Occipital lobe (tissue), 1 donor: ENCODE measurements at regions not wholly inside any gene's neighbourhood (a gene's known extent, or its start where the extent isn't known, plus 50 kb on each side); places are given as distances from the start of the nearest gene placed in this dataset.

Experiments used
- DNase-seq: peaks from one replicate; lab custom pipeline; 2025; lab: John Stamatoyannopoulos, UW

GRCh38 chr5:124080256-124080655 lies 568.3 kb downstream of the CSNK1G3 start:
- no peak for DNase-seq

DNA sequence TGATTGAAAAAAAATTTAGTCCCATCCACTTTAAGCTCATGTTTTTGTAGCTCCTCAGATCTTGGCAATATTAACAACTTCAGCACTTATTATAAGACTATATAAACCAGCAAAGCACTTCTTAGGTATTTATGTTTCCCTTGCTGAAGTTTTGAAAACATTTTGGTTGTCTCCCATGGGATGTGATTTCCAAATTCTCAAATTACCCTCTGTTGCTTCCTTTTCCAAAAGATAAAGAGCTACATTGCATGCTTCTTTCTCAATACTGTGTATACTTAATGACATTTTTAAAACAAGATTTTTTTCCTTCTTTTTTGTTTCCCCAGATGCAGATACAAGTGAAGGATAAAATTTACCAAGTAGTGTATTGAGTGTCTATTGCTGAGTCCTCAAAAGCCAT lies 567.1 kb downstream of the CSNK1G3 start:
- no peak for DNase-seq

GRCh38 chr5:124074500-124074899 lies 562.5 kb downstream of the CSNK1G3 start:
- DNase-seq: no peak

GRCh38 chr5:124072570-124072969 lies 560.6 kb downstream of the CSNK1G3 start:
- no peak for DNase-seq

GRCh38 chr5:124071039-124071438 lies 559.1 kb downstream of the CSNK1G3 start:
- no peak for DNase-seq

DNA sequence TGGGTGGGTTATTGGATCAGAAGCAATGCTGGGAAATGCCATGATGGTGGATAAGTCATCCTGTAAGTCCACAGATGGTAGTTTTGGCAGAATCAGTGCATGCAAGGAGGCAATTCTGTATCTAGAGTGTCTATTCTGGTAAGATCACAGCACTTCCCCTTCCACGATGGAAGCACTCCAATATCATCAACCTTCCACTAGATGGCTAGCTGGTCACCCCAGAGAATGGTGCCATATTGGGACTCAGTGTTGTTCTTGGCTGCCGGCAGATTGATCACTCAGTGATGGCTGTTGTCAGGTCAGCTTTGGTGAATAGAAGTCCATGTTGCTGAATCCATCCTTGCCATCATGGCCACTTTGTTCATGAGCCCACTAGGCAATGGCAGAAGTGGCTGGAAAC lies 553.5 kb downstream of the CSNK1G3 start:
- DNase-seq: no peak

DNA sequence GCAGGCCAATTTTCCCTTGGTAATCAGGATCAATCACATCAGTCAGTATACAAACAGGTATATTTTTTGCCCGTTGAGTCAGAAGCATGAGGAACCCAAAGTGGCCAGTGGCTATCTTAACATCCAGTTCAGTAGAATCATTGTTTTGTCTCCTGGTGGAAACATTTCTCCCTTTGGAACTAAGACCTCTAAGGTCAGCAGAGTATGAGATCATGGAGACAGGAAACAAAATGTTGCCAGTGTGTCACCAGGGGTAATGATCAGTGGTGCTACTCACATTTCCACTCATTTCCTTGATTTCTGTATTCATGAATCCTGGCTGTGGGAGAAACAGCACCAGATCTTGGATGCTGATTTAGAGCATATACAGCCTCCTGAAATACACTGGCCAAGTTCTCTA lies 553.0 kb downstream of the CSNK1G3 start:
- DNase-seq: no peak

- DNase-seq: no peak
These were observed 549.7 kb downstream of the CSNK1G3 start for GRCh38 chr5:124061663-124062062.

- DNase-seq: no peak
These were observed 549.1 kb downstream of the CSNK1G3 start for GRCh38 chr5:124061068-124061430.

DNA sequence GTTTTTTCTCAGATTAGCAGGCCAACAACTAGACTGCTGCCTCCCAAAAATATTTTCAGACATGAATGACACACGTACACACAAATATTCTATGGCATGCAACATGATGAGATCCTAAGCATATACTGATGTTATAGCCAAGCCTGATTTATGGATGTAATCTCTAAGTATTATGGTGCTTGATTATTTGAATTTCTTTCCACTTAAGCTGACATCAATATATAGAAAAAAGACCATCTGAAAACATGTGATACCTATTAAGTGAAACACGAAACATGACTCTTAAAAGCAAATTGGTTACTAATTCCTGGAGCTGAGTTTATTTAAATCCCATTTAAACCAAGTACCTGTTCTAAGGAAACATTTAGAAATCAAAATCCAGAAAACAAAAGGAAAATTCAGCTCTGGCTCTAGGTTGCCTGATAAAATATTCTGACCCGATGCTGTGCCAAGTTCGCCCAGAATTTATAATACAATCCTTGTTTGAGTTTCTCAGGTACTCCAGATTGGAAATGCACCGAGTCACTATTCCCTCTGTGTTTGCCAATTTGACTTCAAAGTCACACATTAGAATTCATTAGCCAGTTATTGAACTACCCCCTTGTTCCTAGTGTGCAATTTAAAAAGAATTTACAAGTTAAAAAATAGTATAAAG lies 548.6 kb downstream of the CSNK1G3 start:
- DNase-seq: no peak

DNA sequence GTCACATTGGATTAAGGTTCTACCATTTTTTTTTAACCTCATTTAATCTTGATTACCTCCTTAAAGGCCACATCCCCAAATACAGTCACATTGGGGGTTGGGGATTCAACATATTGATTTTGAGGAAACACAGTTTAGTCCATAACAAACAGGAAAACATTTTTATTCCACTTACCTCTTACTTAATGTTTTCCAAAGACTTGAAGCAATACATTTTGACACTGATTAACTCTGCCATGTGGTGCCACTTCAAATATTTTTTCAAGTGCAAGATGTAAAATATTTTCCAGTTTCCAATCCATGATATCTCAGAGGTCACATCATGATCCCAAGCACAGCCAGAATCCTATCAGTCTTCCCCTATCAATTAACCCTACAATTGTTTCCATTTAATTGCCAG lies 548.0 kb downstream of the CSNK1G3 start:
- DNase-seq: no peak

DNA sequence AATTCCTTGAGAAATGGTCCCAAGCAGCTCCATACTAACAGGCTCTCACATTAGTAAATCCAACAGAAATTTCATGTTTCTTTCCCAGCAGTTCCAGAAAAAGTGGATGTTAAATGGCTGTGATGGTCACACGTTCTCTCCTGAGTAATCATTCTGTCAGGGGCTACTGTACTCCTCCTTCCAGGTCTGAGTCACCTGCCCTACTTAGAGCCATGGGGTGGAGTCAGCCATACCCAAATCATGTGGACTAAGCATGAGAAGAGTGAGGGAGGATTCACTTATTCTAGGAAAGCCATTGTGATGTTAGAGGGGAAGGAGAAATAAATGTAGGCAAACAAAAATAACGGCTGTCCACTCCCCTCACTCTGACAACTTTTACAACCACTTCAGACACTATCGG lies 547.2 kb downstream of the CSNK1G3 start:
- DNase-seq: no peak

- DNase-seq: no peak
These were observed 545.8 kb downstream of the CSNK1G3 start for GRCh38 chr5:124057724-124058231.

DNA sequence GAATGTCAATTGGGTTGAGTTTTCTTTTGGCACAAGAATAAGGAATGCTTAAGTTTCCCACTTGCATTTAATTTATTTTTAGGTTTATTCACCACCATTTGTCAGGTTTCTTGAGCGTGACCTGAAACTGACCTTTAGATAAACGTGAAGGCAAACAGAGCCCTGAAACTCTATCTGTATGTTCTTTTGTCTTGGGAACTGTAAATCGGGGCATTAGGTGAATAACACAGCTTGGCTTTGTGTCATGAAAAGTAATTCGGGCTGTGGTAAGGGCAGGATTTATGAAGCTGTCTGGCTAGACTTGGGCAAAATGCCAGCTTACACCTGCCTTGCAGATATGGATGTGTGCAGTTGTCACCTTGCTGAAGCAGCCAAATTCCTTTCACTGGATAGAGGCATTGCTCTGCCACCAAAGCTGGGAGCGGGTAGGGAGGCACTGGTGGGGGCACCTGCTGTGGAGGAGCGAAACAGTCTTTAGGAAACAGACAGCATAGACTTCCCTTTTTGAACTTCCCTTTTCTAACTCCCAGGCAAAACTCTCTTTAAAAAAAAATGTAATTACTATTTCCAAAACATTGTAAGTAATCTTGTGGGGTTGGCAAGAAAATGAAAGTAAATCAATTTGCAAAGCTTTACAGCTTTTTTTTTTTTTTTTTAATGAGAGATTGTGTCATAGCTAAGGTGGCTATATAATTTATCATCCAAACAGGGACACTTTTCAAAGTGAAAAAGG lies 545.2 kb downstream of the CSNK1G3 start:
- DNase-seq: no peak

DNA sequence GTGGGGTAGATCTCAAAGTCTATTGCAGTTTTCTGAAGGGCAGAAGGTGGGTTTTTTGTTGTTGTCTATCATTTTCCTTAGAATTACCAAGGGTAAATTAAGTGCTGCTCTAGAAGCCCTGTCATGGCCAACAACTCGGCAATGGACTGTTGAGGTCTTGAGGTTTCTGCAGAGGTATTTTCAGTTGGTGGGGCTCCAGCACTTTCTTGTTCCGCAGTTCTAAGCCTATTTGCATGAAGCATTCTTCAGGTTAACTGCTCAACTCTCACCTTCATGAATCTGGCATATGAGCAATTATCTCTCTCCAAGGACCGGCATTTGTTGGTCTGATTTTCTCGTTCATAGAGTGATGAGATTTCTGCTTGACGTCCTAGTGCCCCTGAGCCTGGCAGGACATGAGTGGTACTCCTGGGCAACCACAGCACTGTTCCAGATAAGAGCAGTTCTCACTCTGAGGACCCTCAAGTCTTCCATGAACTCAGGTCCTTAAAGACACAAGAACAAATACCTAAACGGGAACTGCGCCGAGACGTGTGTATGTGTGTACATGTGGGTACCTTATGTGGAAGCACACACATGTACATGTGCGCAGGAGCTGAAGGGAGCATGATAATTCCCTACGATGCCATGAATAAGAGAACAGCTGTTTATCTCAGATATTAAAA lies 544.5 kb downstream of the CSNK1G3 start:
- DNase-seq: no peak

DNA sequence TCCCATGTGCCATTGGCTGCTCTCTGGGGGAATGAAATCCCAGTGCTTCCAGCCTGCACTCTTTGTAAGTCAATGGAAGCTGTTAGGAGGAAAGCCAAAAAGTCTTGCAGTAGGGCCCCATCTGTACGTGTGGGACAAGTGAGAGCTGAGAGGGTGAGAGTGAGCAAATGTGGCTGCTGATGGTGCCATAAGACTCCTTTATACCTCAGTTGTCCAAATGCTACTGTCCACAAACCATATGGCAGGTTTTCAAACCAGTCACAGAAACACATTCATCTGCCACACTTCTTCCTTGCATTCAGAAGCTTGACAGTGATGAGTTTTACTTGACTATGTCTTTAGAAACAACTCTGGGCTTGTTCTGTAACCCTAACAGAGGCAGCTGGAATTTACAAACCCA lies 543.8 kb downstream of the CSNK1G3 start:
- no peak for DNase-seq

GRCh38 chr5:124054564-124054963 lies 542.6 kb downstream of the CSNK1G3 start:
- no peak for DNase-seq

- no peak for DNase-seq
These were observed 541.4 kb downstream of the CSNK1G3 start for GRCh38 chr5:124053340-124053739.

GRCh38 chr5:124052201-124052600 lies 540.2 kb downstream of the CSNK1G3 start:
- DNase-seq: no peak

DNA sequence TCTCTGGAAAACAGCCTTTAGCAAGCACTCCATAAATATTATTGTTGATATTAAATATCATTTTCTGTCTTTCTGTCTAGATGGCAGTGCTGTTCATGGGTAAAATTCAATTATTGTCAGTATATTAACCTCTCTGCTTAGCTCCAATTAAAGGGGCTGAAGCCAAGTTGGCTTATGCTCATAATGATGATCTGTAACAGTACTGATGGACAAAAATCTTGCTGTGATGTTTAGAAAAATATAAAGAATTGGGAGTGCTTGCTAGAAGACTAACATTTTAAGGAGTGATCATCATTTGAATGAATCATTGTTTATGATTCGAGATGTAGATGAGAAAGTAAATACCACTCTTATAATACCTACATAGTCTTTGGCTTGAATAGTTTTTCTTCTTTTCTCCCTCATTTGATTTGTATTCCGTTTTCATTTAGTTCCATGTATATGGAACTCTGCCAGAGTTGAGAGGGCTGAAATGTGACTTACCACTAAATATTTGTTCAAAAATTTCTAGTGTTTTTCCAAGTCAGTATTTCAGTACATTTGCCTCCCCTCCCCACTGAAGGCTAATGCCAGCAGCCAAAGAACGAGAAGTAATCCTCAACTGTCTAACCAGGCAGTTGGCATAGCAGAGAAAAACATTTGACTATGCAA lies 538.3 kb downstream of the CSNK1G3 start:
- no peak for DNase-seq

GRCh38 chr5:124045412-124045811 lies 533.4 kb downstream of the CSNK1G3 start:
- no peak for DNase-seq

GRCh38 chr5:124044613-124045012 lies 532.6 kb downstream of the CSNK1G3 start:
- DNase-seq: no peak
